Progenitor cell of endocrine pancreas (in vitro differentiated cells): ENCODE measurements at regions not wholly inside any gene's neighbourhood (a gene's known extent, or its start where the extent isn't known, plus 50 kb on each side); places are given as distances from the start of the nearest gene placed in this dataset.

ENCODE experiments used
- DNase-seq: peaks from one replicate; pipeline ENCODE4 v3.0.0; 2021; ENCODE audit warnings: low spot score; ENCODE audit not compliant: unreplicated experiment
- H3K27ac Mint-ChIP-seq: 2 replicates; pipeline ENCODE4 v1.8.0; 2021; ENCODE audit warnings: mild to moderate bottlenecking, moderate library complexity, mixed read lengths
- H3K27me3 Mint-ChIP-seq: 2 replicates; pipeline ENCODE4 v1.8.0; 2021; ENCODE audit warnings: mixed read lengths
- H3K36me3 Mint-ChIP-seq: 2 replicates; pipeline ENCODE4 v1.8.0; 2022; ENCODE audit warnings: mixed read lengths; ENCODE audit not compliant: insufficient read depth
- H3K4me1 Mint-ChIP-seq: 2 replicates; pipeline ENCODE4 v1.8.0; 2021; ENCODE audit warnings: low read depth, mixed read lengths
- H3K4me3 Mint-ChIP-seq: 2 replicates; pipeline ENCODE4 v1.8.0; 2021; ENCODE audit warnings: low read depth, mild to moderate bottlenecking, moderate library complexity, mixed read lengths
- H3K9me3 Mint-ChIP-seq: 2 replicates; pipeline ENCODE4 v1.8.0; 2021; ENCODE audit warnings: low read depth, mixed read lengths
- TF ChIP-seq, protein P1 (sequence below): fragments of 200-600 bp; sonication (generic); IDR thresholded peaks from one replicate; pipeline ENCODE4 v1.5.0; 2021; ENCODE audit warnings: antibody characterized with exemption, mild to moderate bottlenecking; ENCODE audit not compliant: unreplicated experiment

- TF ChIP-seq, protein P1, sequence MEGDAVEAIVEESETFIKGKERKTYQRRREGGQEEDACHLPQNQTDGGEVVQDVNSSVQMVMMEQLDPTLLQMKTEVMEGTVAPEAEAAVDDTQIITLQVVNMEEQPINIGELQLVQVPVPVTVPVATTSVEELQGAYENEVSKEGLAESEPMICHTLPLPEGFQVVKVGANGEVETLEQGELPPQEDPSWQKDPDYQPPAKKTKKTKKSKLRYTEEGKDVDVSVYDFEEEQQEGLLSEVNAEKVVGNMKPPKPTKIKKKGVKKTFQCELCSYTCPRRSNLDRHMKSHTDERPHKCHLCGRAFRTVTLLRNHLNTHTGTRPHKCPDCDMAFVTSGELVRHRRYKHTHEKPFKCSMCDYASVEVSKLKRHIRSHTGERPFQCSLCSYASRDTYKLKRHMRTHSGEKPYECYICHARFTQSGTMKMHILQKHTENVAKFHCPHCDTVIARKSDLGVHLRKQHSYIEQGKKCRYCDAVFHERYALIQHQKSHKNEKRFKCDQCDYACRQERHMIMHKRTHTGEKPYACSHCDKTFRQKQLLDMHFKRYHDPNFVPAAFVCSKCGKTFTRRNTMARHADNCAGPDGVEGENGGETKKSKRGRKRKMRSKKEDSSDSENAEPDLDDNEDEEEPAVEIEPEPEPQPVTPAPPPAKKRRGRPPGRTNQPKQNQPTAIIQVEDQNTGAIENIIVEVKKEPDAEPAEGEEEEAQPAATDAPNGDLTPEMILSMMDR, result no peak
- H3K27me3 Mint-ChIP-seq, result peaks cover 75% of the 10 kb centered on the region
- no peak for DNase-seq
- no peaks in the 10 kb centered on the region for H3K36me3 Mint-ChIP-seq
- no peaks in the 10 kb centered on the region for H3K4me1 Mint-ChIP-seq
- H3K4me3 Mint-ChIP-seq, result no peak overlapping the region
- no peaks in the 10 kb centered on the region for H3K9me3 Mint-ChIP-seq
- no peak overlapping the region for H3K27ac Mint-ChIP-seq
These were observed 85.4 kb upstream of the TOP3B start for GRCh38 chr22:22068025-22068424.

- no peak overlapping the region for H3K27ac Mint-ChIP-seq
- H3K4me1 Mint-ChIP-seq, result no peaks in the 10 kb centered on the region
- no peaks in the 10 kb centered on the region for H3K9me3 Mint-ChIP-seq
- no peaks in the 10 kb centered on the region for H3K36me3 Mint-ChIP-seq
- TF ChIP-seq, protein P1, result no peak
- no peak overlapping the region for H3K4me3 Mint-ChIP-seq
- no peak for DNase-seq
- H3K27me3 Mint-ChIP-seq, result peaks cover 73% of the 10 kb centered on the region
These were observed 84.6 kb upstream of the TOP3B start for GRCh38 chr22:22067192-22067591.

GRCh38 chr22:22064580-22064979 lies 82.0 kb upstream of the TOP3B start:
- H3K4me3 Mint-ChIP-seq, result no peak overlapping the region
- TF ChIP-seq, protein P1, result no peak
- H3K27ac Mint-ChIP-seq, result no peak overlapping the region
- peaks cover 2% of the 10 kb centered on the region for H3K4me1 Mint-ChIP-seq
- no peak for DNase-seq
- no peaks in the 10 kb centered on the region for H3K36me3 Mint-ChIP-seq
- no peaks in the 10 kb centered on the region for H3K9me3 Mint-ChIP-seq
- H3K27me3 Mint-ChIP-seq, result peaks cover 48% of the 10 kb centered on the region

DNA sequence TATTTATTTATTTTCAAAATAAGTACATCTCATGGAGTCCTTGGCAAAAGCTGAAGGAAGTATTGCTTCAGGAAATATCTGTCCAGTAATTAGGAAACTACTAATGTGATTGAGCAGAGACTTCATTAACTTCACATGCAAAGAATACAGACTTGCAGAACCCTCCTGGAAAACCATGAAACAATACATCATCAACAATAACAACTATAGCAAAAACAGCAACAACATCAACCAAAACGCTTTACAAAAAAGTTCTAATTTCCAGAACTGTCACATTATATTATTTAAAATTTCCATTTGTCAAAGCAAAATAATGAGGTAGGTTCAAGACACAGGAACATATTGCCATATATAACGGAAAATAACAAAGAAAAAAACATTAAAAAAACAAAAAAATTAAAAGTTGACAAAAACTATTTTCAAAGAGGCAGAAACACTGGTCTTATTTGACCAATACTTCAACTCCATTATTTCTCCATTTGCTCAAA lies 79.8 kb upstream of the TOP3B start:
- no peak for DNase-seq
- peaks cover 9% of the 10 kb centered on the region for H3K4me1 Mint-ChIP-seq
- peaks cover 41% of the 10 kb centered on the region for H3K27me3 Mint-ChIP-seq
- no peak overlapping the region for H3K4me3 Mint-ChIP-seq
- no peak overlapping the region for H3K27ac Mint-ChIP-seq
- no peaks in the 10 kb centered on the region for H3K36me3 Mint-ChIP-seq
- no peaks in the 10 kb centered on the region for H3K9me3 Mint-ChIP-seq
- TF ChIP-seq, protein P1, result no peak

GRCh38 chr22:22061085-22062077 lies 78.8 kb upstream of the TOP3B start:
- Mint-ChIP-seq H3K4me1 (peaks cover 17% of the 10 kb centered on the region), H3K27ac (no peak overlapping the region), H3K4me3 (no peak overlapping the region), H3K36me3 (no peaks in the 10 kb centered on the region), H3K27me3 (peaks cover 31% of the 10 kb centered on the region), H3K9me3 (no peaks in the 10 kb centered on the region)
- TF ChIP-seq, protein P1, result no peak
- DNase-seq, result no peak
